NCI-H526 (cell line): ENCODE measurements at regions not wholly inside any gene's neighbourhood (a gene's known extent, or its start where the extent isn't known, plus 50 kb on each side); places are given as distances from the start of the nearest gene placed in this dataset.
"Not testable (repeated sequence)": the region's sequence is repeated elsewhere in the genome, so short reads cannot be mapped to it uniquely, and the experiment has no call there.

Experiments used
- DNase-seq, 2 experiments: peaks; one replicate each; lab custom pipeline; 2025; lab: John Stamatoyannopoulos, UW

DNA sequence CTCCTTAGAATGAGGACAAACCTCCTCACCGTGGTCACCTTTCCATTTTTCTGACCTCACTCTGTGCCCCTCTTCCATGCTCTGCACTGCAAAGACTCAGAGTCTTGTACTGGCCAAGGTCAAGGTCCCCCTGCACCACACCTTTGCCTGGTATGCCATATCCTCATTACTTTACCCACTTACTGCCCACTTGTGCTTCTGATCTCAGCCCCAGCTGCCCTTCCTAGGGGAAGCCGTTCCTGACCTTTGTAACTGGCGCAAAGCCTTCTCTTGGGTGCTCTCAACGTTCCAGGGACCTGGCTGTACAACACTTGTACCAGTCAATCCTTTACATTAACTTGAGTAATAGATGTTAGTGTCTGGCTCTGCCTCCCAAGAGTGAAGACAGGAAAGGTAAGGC, 256.0 kb downstream of the SV2B start:
- DNase-seq, result no peak

DNA sequence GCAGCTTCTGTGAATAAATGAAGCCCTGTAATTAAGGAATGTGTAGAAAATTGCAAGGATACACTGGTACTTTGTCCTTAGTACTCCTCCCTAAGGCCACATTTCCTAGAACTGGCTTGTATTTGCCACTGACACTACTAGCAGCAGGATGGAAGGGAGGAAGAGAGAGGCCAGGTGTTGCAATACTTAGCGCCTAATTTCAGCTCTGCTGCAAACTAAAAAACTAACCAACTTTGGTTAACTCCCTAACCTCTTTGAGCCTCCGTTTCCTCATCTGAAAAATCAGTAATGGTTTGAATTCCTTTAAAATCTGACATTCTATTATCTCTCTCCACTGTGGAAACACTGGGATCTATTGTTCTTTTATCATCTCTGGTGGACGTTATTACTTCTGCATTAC, 257.0 kb downstream of the SV2B start:
- no peak for DNase-seq

DNA sequence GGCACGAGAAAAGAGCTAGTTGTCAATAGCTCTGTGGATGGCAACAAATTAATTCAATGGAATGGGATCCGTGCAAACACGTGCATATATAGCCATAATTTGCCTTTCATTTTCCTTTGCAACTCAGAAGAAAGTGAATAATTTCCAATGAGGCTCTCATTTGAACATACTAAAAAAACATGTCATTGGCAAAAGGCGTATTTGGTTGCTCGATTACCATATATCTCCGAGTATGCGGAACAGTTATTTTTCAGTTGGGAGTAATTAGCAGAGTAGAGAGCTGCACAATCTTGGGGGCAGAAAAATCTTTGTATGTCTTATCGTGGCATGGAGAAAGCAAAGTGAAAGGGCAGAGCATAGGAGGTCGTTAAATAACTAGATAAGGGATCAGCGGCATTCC, 257.4 kb downstream of the SV2B start:
- DNase-seq, result peak in 1 of 2 experiments; percentile 8

DNA sequence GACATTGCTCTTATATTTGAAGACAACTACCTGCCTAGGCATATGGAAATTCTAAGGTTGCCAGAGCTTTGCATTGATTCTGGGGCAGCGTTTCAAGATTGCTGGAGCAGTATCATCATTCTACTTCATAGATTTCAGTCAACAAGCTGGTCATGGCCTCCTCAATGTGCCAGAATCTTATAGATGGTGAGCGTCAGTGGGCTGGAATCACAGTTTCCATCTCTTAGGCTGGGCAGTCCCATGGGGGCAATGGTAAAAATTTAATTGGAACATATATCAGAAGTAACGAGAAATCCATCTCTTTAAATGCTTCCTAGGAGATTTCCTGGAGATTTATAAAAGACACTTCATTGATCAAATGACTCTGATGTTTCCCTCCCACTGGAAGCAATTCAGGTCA, 258.3 kb downstream of the SV2B start:
- no peak for DNase-seq

DNA sequence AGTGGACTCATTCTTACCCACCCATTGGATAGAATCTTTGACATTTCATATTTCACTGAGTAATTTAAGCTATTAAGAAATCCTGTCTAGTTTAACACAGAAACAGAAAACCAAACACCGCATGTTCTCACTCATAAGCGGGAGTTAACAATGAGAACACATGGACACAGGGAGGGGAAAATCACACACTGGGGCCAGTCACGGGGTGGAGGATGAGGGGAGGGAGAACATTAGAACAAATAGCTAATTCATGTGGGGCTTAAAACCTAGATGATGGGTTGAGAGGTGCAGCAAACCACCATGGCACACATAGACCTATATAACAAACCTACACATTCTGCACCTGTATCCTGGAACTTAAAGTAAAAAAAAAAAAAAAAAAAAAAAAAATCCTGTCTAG, 261.6 kb downstream of the SV2B start:
- DNase-seq, result not testable (repeated sequence)

DNA sequence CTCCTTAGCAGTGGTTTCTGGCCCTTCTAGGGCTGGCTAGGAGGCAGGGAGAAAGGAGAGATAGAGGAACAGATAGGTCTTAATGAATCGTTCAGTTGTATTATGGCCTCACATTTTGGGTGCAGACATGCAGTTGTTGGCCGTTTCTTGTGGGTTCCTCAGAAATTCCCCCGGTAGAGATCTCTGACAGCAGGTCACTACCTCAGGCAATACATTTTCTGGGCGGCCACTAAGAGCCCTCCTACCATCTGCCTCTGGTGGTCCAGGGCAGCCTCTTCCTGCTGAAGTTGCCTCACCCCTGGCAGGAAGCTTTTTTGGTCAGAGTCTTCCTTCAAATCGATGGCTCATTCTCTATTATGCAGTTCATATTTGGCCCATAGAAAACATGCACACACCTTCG, 266.1 kb downstream of the SV2B start:
- DNase-seq, result no peak

DNA sequence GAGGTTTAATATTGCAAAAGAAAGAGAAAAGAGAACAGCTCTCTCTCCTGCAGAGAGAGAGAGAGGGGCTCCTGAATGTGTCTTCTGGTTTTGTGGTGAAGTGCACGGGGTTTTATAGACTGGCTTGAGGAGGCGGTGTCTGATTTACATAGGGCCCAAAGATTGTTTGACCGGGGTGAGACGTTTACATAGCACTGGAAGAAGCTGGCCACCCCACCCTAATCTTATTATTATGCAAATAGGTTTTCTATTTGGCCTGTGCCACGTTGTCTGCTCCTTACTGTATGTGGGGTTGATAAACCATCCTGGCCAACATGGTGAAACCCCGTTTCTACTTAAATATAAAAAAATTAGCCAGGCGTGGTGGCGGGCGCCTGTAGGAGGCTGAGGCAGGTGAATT, 268.6 kb downstream of the SV2B start:
- DNase-seq, result peak in 1 of 2 experiments; percentile 30

DNA sequence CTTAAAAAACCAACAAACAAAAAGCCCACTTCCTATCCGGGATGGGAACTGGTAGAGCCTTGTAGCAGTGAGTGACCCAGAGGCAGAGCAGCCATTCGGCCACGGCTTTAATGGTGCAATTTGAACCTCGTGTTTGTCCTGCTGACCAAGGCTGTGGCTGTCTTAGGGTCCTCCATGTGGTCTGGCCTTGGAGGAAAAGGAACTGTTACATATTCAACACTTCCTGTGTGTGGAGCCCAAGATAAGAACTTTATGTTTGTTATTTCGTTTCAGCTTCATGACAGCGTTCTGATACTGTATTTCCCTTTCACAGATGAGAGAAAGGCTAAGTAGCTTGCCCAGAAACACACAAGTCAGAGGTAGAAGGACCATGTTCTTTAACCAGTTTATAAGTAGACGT, 269.8 kb downstream of the SV2B start:
- no peak for DNase-seq

DNA sequence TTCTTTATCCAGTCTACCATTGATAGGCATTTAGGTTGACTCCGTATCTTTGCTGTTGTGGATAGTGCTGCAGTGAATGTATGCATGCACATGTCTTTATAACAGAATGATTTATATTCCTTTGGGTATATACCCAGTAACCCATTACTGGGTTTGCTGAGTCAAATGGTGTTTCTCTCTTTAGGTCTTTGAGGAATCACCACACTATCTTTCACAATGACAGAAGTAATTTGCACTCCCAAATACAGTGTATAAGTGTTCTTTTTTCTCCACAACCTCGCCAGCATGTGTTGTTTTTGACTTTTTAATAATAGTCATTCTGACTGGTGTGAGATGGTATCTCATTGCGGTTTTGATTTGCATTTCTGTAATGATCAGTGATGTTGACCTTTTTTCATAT, 271.3 kb downstream of the SV2B start:
- DNase-seq, result peak in 1 of 2 experiments; percentile 7

DNA sequence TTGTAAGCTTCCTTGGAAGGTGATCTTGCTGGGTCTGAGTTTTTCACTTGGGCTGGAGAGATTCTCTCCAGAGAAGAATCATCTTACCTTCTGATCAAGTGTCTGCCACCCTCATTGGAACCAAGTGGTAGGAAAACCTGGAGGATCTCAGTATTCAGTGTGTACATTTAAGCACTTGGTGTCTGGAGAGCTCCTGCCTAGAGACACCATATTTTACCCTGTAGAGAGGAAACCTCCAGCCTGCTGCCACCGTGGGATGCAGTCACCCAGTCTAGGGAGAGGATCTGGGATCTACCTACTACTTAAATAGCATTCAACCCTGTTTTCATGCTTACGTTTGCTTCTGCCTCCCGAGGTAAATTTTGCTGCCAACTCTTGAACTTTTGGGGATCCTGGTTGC, 274.3 kb downstream of the SV2B start:
- no peak for DNase-seq

DNA sequence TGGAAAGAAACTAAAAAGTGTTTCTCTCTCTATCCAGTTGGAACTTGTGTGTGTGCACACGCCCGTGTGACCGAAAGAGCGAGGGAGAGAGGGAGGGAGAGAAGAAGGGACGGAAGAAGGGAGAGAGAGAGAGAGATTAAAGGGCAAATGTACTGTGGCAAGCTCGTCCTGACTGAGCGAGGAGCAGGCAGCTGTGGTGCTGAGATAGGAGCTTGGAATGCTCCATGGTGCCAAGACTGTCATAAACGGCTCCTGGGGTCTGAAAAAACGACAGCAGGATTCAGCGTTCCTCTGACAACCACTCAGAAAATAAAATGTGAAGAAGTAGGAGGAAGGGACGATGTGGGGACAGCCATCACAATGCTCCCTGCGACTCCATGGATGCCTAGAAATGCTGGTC, 276.0 kb downstream of the SV2B start:
- no peak for DNase-seq

DNA sequence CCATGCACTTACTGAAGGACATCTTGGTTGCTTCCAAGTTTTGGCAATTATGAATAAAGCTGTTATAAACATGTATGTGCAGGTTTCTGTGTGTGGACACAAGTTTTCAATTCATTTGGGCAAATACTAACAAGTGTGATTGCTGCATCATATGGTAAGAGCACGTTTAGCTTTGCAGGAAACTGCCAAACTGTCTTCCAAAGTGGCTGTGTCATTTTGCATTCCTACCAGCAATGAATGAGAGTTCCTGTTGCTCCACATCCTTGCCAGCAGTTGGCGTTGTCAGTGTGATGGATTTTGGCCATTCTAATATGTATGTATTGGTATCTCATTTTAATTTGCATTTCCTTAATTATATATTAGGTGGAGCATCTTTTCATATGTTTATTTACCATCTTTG, 280.1 kb downstream of the SV2B start:
- DNase-seq, result no peak

DNA sequence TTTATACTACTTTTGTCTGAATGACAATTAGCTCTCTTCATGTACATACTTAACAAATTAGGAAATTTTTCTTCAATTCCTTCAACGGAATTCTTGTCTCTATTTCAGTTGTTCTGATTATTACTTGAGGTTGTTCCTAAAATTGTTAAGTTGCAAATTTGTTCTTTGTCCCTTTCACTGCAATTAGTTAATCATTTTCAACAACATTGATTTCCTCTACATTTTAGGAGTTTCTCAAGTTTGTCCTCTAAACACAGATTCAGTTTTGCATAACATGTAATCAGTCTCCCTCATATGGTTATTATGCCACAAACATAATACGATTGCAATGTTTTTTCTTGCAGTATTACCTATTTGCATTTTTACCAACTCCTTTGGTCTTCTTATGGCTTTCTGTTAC, 283.5 kb downstream of the SV2B start:
- DNase-seq, result no peak

DNA sequence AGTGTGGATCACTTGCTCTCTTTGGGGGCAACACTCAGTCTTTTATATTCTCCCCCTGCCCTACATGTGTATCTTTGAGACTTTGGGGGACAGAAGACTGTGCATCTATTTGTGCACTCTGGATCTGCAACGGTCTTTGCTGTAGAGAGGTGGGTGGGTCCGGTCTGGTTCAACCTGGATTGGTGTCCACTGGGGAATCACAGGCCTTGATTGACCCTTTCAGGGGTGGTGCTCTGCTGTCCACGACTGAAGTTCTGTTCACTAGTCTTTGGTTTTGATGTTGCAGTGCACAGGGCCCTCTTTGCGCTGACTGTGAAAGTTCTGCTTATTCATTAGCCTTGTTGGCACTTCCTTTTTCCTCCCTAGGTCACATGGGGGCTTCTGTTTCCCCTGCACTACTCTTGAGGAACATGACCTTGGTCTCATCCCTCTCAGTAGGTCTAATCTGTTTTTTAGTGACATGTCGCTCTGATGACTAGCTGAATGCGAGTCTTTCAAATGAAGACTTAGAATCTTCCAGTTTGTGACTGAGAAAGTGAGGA, 284.2 kb downstream of the SV2B start:
- no peak for DNase-seq

DNA sequence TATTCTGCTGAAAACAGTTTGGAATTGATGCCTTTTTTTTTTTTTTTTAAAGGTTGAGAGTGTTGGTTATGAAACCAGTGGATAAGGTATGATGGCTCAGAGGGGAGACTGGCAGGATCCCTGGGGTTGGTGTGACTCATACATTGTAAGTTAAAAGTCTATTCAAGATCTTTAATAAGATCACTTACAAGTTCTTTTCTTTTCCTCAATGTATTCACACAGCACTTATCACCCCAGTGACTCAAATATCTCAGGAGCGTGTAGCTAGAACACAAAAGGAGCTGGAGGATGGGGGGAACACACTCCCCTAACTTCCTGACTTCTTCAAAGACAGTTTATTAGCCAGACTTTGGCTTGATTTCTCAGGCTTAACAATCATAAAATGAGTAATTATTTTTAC, 285.3 kb downstream of the SV2B start:
- DNase-seq, result no peak

DNA sequence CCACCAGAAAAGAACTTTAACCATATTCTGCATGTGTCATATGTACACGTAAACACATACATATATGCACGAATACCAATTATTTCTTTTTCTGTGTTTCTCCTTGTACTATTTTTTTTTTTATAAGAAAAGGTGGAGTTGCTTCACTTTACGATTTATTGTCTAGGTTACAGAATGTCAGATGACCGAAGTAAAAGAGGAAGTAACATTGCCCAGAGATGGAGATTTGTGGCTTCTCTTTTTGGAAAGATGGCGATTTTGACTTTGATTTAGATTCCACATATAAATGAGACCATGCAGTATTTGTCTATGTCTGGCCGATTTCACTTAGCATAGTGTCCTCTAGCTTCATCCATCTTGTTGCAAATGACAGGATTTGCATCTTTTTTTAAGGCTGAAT, 293.1 kb downstream of the SV2B start:
- DNase-seq, result no peak

DNA sequence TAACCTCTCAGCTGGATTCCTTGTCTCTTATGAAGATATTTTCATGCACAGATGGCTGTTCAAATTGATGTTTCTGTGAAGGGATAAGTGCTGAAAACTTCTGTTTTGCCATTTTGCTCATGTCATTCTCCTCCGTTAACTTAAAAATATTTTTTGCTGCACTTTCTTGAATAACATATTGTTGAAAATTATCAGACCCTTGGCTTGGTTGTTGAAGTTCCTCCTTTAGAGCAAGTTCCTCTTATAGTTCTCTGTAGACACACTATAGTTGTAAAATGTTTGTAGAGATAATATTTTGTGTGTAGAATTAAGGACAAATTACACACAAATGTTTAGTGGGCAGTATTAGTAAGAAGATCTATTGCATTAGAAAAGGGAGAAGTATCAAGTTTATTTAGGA, 300.4 kb downstream of the SV2B start:
- DNase-seq, result no peak

DNA sequence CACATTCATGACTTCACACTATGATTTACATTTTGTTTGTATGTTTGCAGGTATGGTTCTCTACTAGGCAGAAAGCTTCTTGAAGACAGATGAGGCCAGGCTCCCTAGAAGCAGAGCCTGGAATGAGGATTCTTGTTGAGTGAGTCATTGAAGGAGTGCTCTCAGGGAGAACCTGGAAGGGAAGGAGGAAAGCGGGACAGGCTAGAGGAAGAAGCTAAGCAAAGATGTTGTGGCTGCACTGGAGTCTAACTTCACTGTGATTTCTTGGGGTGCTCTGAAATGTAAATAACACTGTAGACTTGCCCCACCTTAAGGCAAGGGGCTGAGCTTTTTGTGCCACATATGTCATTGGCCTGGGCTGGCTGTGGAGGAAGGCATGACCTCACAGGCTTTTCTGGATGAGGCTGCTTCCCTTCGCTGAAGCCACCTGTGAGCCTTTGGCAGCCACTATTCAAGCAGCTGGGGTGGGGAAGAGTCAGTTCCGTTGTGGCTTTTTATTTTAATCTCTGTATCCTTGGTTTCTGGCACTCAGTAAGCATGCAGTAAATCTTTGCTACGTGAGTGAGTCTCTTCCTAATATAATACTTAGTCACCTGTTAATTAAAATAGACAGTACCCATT, 307.3 kb downstream of the SV2B start:
- DNase-seq, result no peak

DNA sequence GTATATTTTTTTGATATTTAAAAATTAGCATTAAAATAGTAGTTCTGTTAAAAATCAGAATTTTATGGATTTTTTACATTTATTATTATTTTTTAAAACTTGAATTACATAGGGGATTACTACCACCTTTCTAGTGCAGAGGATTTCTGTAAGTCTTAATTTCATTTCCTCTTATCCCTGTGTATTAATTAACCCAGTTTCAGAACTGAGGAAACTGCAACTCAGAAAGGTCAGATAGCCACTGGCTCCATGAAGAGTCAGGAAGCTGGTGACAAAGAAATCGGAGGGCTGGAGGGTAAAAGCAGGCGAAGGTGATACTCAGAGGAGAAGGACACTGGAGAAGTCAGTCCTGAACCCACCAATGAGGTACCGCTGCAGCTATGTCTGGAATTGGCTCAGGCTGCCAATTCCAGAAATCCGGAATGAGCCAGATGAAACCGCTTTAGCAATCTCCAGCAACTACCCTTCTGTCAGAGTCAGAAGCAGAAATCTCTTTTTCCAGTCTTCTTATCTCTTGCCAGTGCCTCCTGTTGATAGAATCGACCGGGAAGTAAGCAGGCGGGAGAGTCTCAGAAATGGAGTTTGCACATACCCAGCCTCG, 308.5 kb downstream of the SV2B start:
- DNase-seq, result no peak

DNA sequence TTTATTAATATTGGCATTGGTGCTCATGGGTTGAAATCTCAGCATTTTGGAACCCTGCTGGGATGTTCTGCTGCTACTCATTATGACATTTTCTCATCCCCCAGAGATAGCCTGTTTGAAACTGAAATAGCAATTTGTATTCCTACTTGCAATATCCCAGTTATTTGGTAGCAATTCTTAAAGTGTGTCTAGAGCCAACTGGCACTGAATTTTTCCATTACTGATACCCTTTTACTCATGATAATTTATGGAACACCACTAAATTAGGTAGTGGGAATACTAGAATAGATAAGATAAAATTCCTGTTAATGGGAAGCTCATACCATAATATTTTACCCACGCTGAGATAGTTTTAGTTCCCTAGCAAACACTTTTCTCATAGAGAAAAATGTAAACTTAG, 309.3 kb downstream of the SV2B start:
- no peak for DNase-seq

DNA sequence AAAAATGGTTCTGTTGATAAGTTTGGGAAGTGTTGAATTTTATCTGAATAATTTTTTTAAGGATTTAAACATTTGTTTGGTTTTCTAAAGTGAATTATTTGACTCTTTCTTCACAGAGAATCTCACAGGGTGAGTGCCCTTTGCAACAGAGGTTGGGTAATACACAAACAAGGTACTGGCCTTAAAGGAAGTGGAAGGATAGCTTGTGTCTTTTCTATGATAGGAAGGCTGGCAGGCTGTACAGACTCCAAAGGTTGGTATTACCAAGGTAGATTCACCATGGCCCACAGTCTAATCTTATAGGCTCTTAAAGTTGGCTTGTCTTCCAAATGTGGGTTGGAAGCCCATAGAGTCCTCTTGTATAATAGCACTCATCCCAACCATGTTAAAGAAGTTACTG, 311.5 kb downstream of the SV2B start:
- DNase-seq, result no peak

DNA sequence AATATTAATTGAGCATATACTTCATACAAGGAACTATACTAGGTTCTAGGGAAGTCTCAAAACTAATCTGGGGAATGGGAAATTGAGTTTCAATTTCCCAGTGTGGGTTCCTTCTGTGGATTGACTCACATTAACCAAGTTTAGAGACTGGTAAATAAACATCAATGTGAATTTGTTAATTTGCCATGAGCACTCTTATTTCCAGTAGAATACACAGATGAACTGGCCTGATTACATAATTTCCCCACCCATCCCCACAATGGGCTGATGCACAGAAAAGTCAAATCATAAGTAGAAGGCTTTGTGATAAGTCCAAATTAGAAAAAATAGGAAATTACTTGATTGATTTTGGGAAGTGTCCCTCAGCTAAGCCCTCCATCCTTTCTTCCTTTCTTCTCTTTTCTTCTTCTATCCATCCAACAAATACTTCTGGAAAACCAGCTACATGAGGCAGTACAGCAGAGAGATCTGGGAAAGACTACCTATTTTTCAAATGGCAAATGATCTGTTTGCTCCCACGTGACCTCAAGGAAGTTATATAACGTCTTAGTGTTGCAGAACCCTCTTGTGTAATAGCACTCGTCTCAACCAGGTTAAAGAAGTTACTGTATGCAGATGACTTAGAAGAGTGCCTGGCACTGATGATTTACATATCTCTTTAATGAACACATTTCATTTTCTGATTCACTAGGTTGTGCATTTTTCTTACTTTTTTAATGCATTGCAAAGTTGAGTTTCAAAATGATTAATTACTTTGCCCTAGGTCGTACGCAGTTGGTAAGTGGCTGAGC, 312.3 kb downstream of the SV2B start:
- DNase-seq, result no peak

DNA sequence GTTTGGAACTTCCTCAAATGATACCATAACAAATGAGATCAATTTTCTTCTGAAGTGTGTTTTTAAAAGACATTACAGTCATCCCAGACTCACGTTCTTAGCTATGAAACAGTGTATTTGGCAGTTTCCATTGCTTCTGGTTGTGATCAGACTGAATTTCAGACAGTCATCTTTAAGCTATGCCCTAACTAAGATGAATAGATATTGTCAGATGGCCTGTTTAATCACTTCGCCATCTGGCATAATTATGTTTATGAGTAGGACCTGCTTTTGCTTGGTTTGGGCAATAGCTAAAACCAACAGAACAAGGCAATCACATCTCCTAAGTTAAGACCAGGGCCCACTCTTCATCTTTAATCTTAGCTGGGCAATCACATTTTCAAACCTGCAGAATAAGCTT, 313.1 kb downstream of the SV2B start:
- no peak for DNase-seq
